ENCODE measurements at regions not wholly inside any gene's neighbourhood (a gene's known extent, or its start where the extent isn't known, plus 50 kb on each side); places are given as distances from the start of the nearest gene placed in this dataset.

GRCh38 chr4:134018846-134019245 is 182.7 kb downstream of the PABPC4L start:
- no peak for DNase-seq

GRCh38 chr4:134001057-134001456 is 200.5 kb downstream of the PABPC4L start:
- DNase-seq = no peak

- no peak for DNase-seq
These were observed 204.2 kb downstream of the PABPC4L start for GRCh38 chr4:133997436-133997835.

GRCh38 chr4:133996431-133997121 is 205.0 kb downstream of the PABPC4L start:
- DNase-seq = no peak

- no peak for DNase-seq
These were observed 206.2 kb downstream of the PABPC4L start for GRCh38 chr4:133995243-133995960.

- DNase-seq = no peak
These were observed 218.9 kb downstream of the PABPC4L start for GRCh38 chr4:133982533-133983224.

- no peak for DNase-seq
These were observed 220.3 kb downstream of the PABPC4L start for GRCh38 chr4:133981327-133981726.

- DNase-seq = no peak
These were observed 229.0 kb downstream of the PABPC4L start for GRCh38 chr4:133972586-133972985.

- no peak for DNase-seq
These were observed 232.3 kb downstream of the PABPC4L start for GRCh38 chr4:133969202-133969848.

- no peak for DNase-seq
These were observed 233.4 kb downstream of the PABPC4L start for GRCh38 chr4:133968174-133968573.

- DNase-seq = no peak
These were observed 240.6 kb downstream of the PABPC4L start for GRCh38 chr4:133960975-133961374.

GRCh38 chr4:133943081-133943480 is 258.5 kb downstream of the PABPC4L start:
- no peak for DNase-seq

- DNase-seq = no peak
These were observed 263.5 kb downstream of the PABPC4L start for GRCh38 chr4:133938061-133938460.

GRCh38 chr4:133929531-133930239 is 271.9 kb downstream of the PABPC4L start:
- no peak for DNase-seq

GRCh38 chr4:133921280-133922195 is 280.1 kb downstream of the PABPC4L start:
- no peak for DNase-seq

- no peak for DNase-seq
These were observed 281.4 kb downstream of the PABPC4L start for GRCh38 chr4:133920236-133920635.

- no peak for DNase-seq
These were observed 291.4 kb downstream of the PABPC4L start for GRCh38 chr4:133910165-133910564.

- no peak for DNase-seq
These were observed 298.6 kb downstream of the PABPC4L start for GRCh38 chr4:133903029-133903428.

- DNase-seq = no peak
These were observed 310.6 kb downstream of the PABPC4L start for GRCh38 chr4:133891011-133891410.

GRCh38 chr4:133887723-133888122 is 313.9 kb downstream of the PABPC4L start:
- no peak for DNase-seq

- no peak for DNase-seq
These were observed 332.1 kb downstream of the PABPC4L start for GRCh38 chr4:133869486-133869885.

GRCh38 chr4:133868856-133869255 is 332.7 kb downstream of the PABPC4L start:
- DNase-seq = no peak

Measured in activated CD4-positive, alpha-beta T cell treated with anti-CD3 and anti-CD28 coated beads, Interleukin-2, amount 50 U/mL, for 16 hours (primary cell).